ENCODE measurements at regions not wholly inside any gene's neighbourhood (a gene's known extent, or its start where the extent isn't known, plus 50 kb on each side); places are given as distances from the start of the nearest gene placed in this dataset.

- Histone ChIP-seq H3K9me3 (ENCODE audit: control insufficient read depth, low read length) (no peaks in the 10 kb centered on the region), H3K27me3 (replicated peaks; ENCODE audit: control insufficient read depth, insufficient read depth, low read length, poor library complexity, severe bottlenecking) (no peaks in the 10 kb centered on the region), H3K36me3 (ENCODE audit: control insufficient read depth, insufficient read depth, low read length) (no peaks in the 10 kb centered on the region), H3K4me3 (ENCODE audit: insufficient read depth, low read depth, low read length, poor library complexity, severe bottlenecking) (no peak overlapping the region), H3K27ac (ENCODE audit: insufficient read depth, low read length, poor library complexity, severe bottlenecking) (no peak overlapping the region), H3K4me1 (ENCODE audit: control insufficient read depth, insufficient read depth, low read length, poor library complexity, severe bottlenecking) (no peaks in the 10 kb centered on the region)
- DNase-seq = no peak
Observed at GRCh38 chr16:86133847-86134375, 234.9 kb downstream of the IRF8 start.

- H3K27me3 ChIP-seq (replicated peaks; ENCODE audit: control insufficient read depth, insufficient read depth, low read length, poor library complexity, severe bottlenecking) = no peaks in the 10 kb centered on the region
- H3K9me3 ChIP-seq (ENCODE audit: control insufficient read depth, low read length) = no peaks in the 10 kb centered on the region
- DNase-seq = no peak
Observed at GRCh38 chr16:86134802-86135461, 236.0 kb downstream of the IRF8 start.

GRCh38 chr16:86137359-86137758 is 238.4 kb downstream of the IRF8 start:
- no peaks in the 10 kb centered on the region for H3K27me3 ChIP-seq (replicated peaks; ENCODE audit: control insufficient read depth, insufficient read depth, low read length, poor library complexity, severe bottlenecking)
- H3K4me3 ChIP-seq (ENCODE audit: insufficient read depth, low read depth, low read length, poor library complexity, severe bottlenecking) = no peak overlapping the region
- DNase-seq = no peak
- H3K36me3 ChIP-seq (ENCODE audit: control insufficient read depth, insufficient read depth, low read length) = no peaks in the 10 kb centered on the region
- H3K27ac ChIP-seq (ENCODE audit: insufficient read depth, low read length, poor library complexity, severe bottlenecking) = no peak overlapping the region
- H3K4me1 ChIP-seq (ENCODE audit: control insufficient read depth, insufficient read depth, low read length, poor library complexity, severe bottlenecking) = no peaks in the 10 kb centered on the region
- H3K9me3 ChIP-seq (ENCODE audit: control insufficient read depth, low read length) = no peaks in the 10 kb centered on the region

More at GRCh38 chr16:86134802-86135461, 236.0 kb downstream of the IRF8 start:
- H3K4me1 ChIP-seq (ENCODE audit: control insufficient read depth, insufficient read depth, low read length, poor library complexity, severe bottlenecking) = no peaks in the 10 kb centered on the region
- H3K4me3 ChIP-seq (ENCODE audit: insufficient read depth, low read depth, low read length, poor library complexity, severe bottlenecking) = no peak overlapping the region
- H3K27ac ChIP-seq (ENCODE audit: insufficient read depth, low read length, poor library complexity, severe bottlenecking) = no peak overlapping the region
- no peaks in the 10 kb centered on the region for H3K36me3 ChIP-seq (ENCODE audit: control insufficient read depth, insufficient read depth, low read length)

GRCh38 chr16:86138121-86139085 is 239.4 kb downstream of the IRF8 start:
- H3K27me3 ChIP-seq (replicated peaks; ENCODE audit: control insufficient read depth, insufficient read depth, low read length, poor library complexity, severe bottlenecking) = no peaks in the 10 kb centered on the region
- H3K36me3 ChIP-seq (ENCODE audit: control insufficient read depth, insufficient read depth, low read length) = no peaks in the 10 kb centered on the region
- no peak for DNase-seq

GRCh38 chr16:86142801-86143236 is 243.9 kb downstream of the IRF8 start:
- Histone ChIP-seq H3K27ac (ENCODE audit: insufficient read depth, low read length, poor library complexity, severe bottlenecking) (no peak overlapping the region), H3K4me3 (ENCODE audit: insufficient read depth, low read depth, low read length, poor library complexity, severe bottlenecking) (no peak overlapping the region), H3K9me3 (ENCODE audit: control insufficient read depth, low read length) (no peaks in the 10 kb centered on the region), H3K27me3 (replicated peaks; ENCODE audit: control insufficient read depth, insufficient read depth, low read length, poor library complexity, severe bottlenecking) (no peaks in the 10 kb centered on the region), H3K36me3 (ENCODE audit: control insufficient read depth, insufficient read depth, low read length) (no peaks in the 10 kb centered on the region), H3K4me1 (ENCODE audit: control insufficient read depth, insufficient read depth, low read length, poor library complexity, severe bottlenecking) (no peaks in the 10 kb centered on the region)
- no peak for DNase-seq

More at GRCh38 chr16:86138121-86139085, 239.4 kb downstream of the IRF8 start:
- no peaks in the 10 kb centered on the region for H3K4me1 ChIP-seq (ENCODE audit: control insufficient read depth, insufficient read depth, low read length, poor library complexity, severe bottlenecking)
- H3K4me3 ChIP-seq (ENCODE audit: insufficient read depth, low read depth, low read length, poor library complexity, severe bottlenecking) = no peak overlapping the region
- H3K9me3 ChIP-seq (ENCODE audit: control insufficient read depth, low read length) = no peaks in the 10 kb centered on the region
- no peak overlapping the region for H3K27ac ChIP-seq (ENCODE audit: insufficient read depth, low read length, poor library complexity, severe bottlenecking)

GRCh38 chr16:86143666-86144065 is 244.7 kb downstream of the IRF8 start:
- no peaks in the 10 kb centered on the region for H3K9me3 ChIP-seq (ENCODE audit: control insufficient read depth, low read length)
- H3K4me3 ChIP-seq (ENCODE audit: insufficient read depth, low read depth, low read length, poor library complexity, severe bottlenecking) = no peak overlapping the region
- DNase-seq = no peak
- no peaks in the 10 kb centered on the region for H3K36me3 ChIP-seq (ENCODE audit: control insufficient read depth, insufficient read depth, low read length)
- H3K27ac ChIP-seq (ENCODE audit: insufficient read depth, low read length, poor library complexity, severe bottlenecking) = no peak overlapping the region
- H3K27me3 ChIP-seq (replicated peaks; ENCODE audit: control insufficient read depth, insufficient read depth, low read length, poor library complexity, severe bottlenecking) = no peaks in the 10 kb centered on the region
- H3K4me1 ChIP-seq (ENCODE audit: control insufficient read depth, insufficient read depth, low read length, poor library complexity, severe bottlenecking) = no peaks in the 10 kb centered on the region

GRCh38 chr16:86145669-86146068 is 246.7 kb downstream of the IRF8 start:
- no peak overlapping the region for H3K27ac ChIP-seq (ENCODE audit: insufficient read depth, low read length, poor library complexity, severe bottlenecking)
- no peak overlapping the region for H3K4me3 ChIP-seq (ENCODE audit: insufficient read depth, low read depth, low read length, poor library complexity, severe bottlenecking)
- no peak for DNase-seq
- H3K36me3 ChIP-seq (ENCODE audit: control insufficient read depth, insufficient read depth, low read length) = no peaks in the 10 kb centered on the region
- no peaks in the 10 kb centered on the region for H3K27me3 ChIP-seq (replicated peaks; ENCODE audit: control insufficient read depth, insufficient read depth, low read length, poor library complexity, severe bottlenecking)
- no peaks in the 10 kb centered on the region for H3K9me3 ChIP-seq (ENCODE audit: control insufficient read depth, low read length)
- H3K4me1 ChIP-seq (ENCODE audit: control insufficient read depth, insufficient read depth, low read length, poor library complexity, severe bottlenecking) = no peaks in the 10 kb centered on the region

GRCh38 chr16:86150641-86151238 is 251.8 kb downstream of the IRF8 start:
- H3K4me3 ChIP-seq (ENCODE audit: insufficient read depth, low read depth, low read length, poor library complexity, severe bottlenecking) = no peak overlapping the region
- H3K9me3 ChIP-seq (ENCODE audit: control insufficient read depth, low read length) = no peaks in the 10 kb centered on the region
- no peak for DNase-seq
- no peak overlapping the region for H3K27ac ChIP-seq (ENCODE audit: insufficient read depth, low read length, poor library complexity, severe bottlenecking)
- no peaks in the 10 kb centered on the region for H3K36me3 ChIP-seq (ENCODE audit: control insufficient read depth, insufficient read depth, low read length)
- H3K4me1 ChIP-seq (ENCODE audit: control insufficient read depth, insufficient read depth, low read length, poor library complexity, severe bottlenecking) = no peaks in the 10 kb centered on the region
- H3K27me3 ChIP-seq (replicated peaks; ENCODE audit: control insufficient read depth, insufficient read depth, low read length, poor library complexity, severe bottlenecking) = no peaks in the 10 kb centered on the region

- Histone ChIP-seq H3K27ac (ENCODE audit: insufficient read depth, low read length, poor library complexity, severe bottlenecking) (no peak overlapping the region), H3K9me3 (ENCODE audit: control insufficient read depth, low read length) (no peaks in the 10 kb centered on the region), H3K4me3 (ENCODE audit: insufficient read depth, low read depth, low read length, poor library complexity, severe bottlenecking) (no peak overlapping the region), H3K36me3 (ENCODE audit: control insufficient read depth, insufficient read depth, low read length) (no peaks in the 10 kb centered on the region), H3K27me3 (replicated peaks; ENCODE audit: control insufficient read depth, insufficient read depth, low read length, poor library complexity, severe bottlenecking) (no peaks in the 10 kb centered on the region), H3K4me1 (ENCODE audit: control insufficient read depth, insufficient read depth, low read length, poor library complexity, severe bottlenecking) (no peaks in the 10 kb centered on the region)
- DNase-seq = no peak
Observed at GRCh38 chr16:86151239-86151851, 252.4 kb downstream of the IRF8 start.
